Activated CD8-positive, alpha-beta memory T cell treated with anti-CD3 and anti-CD28 coated beads for 1 hour (primary cell): ENCODE measurements at regions not wholly inside any gene's neighbourhood (a gene's known extent, or its start where the extent isn't known, plus 50 kb on each side); places are given as distances from the start of the nearest gene placed in this dataset.

Source experiments
- DNase-seq, 2 donors: peaks; one replicate each; pipeline ENCODE4 v3.0.0-alpha.2; 2020; ENCODE audit warnings: low read depth in 1 of 2; ENCODE audit errors: extremely low read depth in 1 of 2

GRCh38 chr14:94995551-94995950, 161.8 kb downstream of the DICER1 start:
- DNase-seq, result no peak

- DNase-seq, result no peak
Measured at GRCh38 chr14:94994245-94994644, 163.1 kb downstream of the DICER1 start.

DNA sequence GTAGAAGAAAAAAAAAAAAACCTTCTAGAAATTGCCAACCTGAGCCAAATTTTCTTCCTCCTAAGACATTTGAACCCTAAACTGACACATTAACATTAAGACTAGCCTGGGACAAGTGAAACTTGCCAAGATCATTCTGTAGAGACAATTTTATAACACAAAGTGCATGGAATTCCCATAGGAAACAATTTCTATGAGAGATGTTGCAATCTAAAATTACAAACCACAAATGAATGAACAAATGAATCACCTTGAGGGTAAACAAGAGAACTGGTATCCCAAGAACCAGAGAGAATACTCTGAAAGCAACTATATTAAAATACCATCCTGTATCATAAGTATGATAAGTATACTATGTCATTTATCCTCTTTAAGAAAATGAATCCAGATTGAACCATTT, 165.3 kb downstream of the DICER1 start:
- no peak for DNase-seq

DNA sequence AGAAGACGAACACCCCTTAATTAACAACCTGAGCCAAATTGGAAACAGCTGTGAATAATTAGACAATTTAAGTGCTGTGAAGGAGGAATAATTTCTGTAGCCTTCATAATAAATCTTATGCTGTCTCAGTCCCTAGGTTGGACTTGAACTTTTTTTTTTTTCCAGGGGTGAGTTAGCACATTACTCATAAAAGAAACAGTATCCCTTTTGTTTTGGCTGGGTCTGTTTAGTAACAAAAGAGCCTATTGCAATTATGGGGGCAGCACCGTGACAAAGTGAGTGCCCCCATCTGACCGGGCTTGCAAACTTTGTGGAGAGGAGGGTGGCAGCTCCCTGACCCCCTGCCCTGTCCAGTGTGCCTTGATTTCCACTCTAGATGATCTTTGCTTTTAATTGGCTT, 167.4 kb downstream of the DICER1 start:
- no peak for DNase-seq

DNA sequence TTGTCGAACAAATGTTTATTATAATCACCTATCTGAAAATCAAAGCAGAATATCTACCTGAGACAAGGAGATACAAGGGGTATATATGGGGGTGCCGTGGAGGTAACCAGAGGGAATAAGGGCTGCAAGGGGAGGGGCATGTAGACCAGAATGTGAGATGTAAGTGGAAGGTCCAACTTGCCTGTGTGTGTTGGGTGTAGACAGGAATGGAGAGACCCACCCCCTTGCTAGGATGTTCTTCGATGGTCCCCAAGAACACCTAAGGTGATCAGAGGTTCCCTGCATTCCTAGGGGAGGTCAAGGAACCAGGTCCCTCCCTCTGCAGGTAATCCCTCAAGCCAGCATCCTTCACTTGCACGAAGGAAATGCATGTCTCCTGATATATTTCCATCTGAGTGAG, 167.9 kb downstream of the DICER1 start:
- no peak for DNase-seq

GRCh38 chr14:94987409-94987808, 169.9 kb downstream of the DICER1 start:
- no peak for DNase-seq

DNA sequence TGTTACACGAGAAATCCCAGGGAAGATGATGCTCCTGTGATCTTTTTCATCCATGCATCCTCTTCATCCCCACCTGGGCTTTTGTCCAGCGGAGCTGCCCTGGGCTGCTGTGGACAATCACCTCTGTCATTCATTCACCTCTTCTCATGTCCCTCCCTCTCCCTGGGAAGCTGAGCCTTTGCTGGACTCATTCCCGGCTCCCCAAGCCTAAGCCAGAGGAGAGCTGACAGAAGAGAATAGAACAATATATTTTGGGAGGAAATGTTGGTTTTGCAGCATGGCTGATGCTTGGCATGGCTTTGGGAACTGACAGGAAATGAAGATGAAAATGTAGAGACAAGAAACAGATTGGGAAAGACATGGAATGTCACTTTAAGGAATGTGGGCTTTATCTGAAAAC, 177.4 kb downstream of the DICER1 start:
- no peak for DNase-seq

DNA sequence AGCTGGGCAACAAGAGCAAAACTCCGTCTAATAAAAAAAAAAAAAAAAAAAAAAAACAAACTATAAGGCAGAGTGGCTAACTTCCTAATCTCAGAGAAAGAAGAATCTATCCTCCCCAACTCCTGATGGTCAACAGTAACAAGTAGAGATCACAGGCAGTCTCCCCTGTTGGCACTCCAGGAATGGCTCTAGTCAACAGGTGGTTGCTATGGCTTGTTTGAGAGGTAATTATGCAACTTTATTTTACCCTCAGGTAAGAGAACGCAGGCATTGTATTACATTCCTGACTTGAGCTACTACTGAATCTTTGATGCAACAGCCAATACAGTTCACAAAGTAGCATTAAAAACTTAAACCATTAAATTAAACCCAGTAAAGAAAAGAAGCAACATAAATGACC, 180.3 kb downstream of the DICER1 start:
- DNase-seq, result no peak

GRCh38 chr14:94975366-94975765, 182.0 kb downstream of the DICER1 start:
- DNase-seq, result no peak

GRCh38 chr14:94974893-94975292, 182.4 kb downstream of the DICER1 start:
- no peak for DNase-seq

DNA sequence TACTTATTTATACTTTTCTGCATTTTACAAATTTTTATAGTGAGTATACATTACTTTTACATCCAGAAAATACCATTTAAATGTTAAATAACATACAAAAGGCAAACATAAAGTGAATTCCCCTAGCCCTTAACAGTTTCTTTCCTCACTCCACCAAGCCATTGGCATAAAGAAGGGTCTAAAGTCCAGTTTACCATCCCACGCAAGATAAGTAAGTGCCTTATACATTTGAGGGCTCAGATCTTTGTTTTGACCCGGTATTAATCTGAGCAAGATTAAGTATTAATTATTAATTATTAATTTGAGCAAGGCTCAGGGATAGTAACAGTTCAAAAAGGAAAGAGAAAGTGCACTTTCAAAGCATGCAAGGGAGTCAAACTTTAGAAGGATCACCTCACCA, 182.9 kb downstream of the DICER1 start:
- no peak for DNase-seq

DNA sequence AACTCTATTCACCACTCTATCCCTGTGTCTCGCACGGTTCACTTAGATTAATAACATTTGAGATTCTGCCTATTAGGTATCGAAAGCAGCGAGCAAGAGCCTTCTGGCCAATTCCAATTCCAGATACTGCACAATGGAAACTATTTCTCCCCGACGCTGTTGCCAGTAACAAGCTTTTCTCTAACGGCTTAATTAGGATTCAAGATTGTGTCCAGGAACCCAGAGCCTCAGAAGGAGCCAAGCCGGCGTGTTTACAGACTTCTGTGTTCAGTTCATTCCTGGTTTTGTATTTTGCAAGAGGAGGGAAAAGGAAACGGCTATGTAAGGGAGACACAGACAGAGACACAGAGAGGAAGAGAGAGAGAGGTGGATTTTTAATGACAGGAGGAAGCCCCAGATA, 185.6 kb downstream of the DICER1 start:
- no peak for DNase-seq

DNA sequence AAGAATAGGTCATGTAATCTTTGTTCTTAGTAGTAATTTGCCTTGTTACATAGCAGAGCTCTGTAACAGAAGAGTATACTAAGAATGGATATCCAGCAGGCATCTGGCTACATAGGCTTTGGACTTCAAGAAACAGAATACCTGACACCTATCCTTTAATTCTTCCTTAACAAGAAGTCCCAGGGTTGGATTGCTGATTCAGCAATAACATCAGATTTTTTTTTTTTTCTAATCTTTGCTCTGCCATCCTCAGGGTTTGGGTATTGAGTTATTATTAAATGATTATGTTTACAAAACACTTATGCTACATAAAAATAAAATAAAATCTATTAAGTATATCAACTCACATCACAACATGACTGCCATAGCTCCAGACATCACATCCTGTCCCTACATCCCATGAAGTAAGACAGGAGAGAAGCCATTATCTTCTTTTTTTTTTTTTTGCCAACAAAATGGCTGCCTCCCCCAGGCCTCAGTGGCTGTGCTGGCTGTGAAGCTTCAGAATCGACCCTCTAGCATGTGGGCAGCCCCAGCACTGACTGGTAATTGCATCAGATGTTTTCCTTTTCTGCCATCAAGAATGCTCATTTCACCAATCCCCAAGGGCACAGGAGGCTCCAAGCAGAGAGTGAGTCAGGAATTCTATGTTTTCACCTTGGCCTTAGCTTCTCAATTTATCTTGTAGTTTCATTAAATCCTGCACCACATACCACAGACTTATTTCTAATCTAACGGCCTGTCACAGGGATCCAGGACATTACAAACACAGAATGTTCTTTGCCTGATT, 186.2 kb downstream of the DICER1 start:
- DNase-seq, result no peak

- DNase-seq, result no peak
Measured at GRCh38 chr14:94969766-94970165, 187.6 kb downstream of the DICER1 start.

DNA sequence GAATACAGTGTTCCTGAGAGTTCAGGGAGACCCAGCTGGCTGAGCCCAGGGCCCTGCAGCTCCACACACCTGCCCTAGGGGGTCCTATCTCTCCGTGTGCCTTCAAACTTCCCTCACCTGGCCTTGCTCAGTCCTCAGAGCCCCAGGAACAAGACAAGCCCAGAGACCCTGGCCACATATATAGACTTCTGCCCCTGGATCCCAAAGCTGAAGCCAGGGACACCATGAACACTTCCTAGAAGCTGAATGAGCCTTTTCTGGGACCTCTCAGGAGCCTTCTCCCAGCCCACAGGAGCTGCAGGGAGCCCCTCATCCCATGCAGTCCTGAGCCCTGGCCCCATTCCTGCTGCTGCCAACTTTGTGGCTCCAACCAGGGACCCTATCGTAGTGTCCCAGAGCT, 190.5 kb downstream of the DICER1 start:
- DNase-seq, result no peak

- DNase-seq, result no peak
Measured at GRCh38 chr14:94966344-94966743, 191.0 kb downstream of the DICER1 start.

DNA sequence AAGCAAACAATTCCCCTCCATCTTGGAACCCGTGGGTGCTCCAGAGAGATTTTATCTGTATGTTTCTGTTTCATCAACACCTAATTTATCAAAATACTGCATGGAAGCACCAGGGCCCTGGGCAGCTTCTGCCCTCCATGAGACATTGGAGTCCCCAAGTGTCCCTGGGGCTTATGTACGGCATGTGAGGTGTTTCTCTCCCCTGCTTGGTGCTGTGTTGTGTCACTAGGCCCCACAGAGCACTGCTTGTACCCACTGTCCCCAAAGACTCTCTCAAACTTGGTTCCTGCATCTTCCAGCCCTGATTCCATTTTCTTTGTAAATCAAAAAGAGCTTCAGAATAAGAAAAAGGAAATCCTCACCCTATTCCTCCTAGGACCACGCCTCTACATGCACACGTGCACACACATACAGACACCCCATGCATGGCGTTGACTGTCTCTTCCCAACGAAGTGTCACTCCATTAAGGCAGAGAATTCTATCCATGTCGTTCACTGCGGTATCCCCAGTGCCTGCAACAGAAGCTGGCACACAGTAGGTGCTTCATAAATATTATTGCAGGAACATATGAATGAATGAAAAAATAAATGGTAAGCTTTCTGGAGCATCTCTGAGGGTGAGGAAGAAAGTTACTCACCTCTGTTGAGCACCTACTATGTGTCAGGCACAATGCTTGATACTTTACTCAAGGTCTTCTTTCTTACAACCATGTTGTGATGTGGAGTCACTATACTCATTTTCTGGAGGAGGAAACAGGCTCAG, 191.6 kb downstream of the DICER1 start:
- no peak for DNase-seq

DNA sequence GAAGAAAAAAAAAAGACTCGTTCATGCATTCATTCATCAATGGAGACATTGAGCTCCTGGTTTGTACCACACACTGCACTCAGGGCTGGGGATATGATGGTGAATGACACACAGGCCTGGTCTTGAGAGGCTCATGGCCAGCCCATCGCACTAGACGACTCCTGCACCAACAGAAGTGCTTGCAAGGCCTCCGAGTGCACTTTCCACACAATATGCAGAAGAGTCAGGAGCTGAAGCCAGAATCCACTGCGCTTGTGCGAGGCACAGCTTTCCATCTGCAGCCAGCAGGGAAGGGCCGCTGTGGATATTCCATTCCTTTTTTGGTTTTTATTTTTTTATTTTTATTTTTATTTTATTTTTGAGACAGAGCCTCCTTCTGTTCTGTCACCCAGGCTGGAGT, 192.4 kb downstream of the DICER1 start:
- DNase-seq, result no peak

DNA sequence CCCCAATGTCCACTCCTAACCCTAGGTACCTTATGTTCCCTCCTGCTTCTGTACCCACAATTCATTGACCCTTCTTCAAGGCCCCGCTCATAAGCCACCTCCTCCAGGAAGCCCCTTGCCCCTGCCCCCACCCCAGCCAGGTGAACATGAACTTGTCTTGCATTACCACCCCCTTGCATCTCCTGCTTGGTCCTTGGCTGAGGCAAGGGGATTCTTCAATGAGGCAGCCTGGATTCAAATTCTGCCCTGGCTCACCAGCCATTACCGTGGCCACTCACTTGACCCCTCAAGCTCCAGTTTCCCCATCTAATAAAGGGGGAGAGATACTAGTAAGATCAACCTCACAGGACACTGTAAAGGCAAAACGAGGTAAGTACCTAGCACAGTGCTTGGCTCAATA, 193.1 kb downstream of the DICER1 start:
- no peak for DNase-seq

DNA sequence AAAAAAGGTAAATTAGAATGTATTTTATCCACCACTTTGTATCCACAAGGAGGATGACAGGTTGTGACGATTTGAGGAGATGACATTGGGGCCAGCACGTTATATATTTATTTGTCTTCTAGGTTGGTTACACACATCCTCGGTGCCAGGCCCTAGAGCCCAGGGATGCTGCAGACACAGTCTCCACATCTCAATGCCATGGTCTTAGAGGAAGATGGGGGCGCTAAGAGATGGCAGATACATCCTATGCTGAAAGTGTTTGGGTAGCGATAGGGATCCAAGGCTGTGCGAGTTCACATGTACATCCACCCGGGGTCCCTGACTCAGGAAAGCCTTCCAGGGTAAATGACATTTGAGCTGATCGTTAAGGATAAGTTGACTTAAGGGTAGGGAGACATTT, 193.1 kb upstream of the GSC start:
- no peak for DNase-seq

DNA sequence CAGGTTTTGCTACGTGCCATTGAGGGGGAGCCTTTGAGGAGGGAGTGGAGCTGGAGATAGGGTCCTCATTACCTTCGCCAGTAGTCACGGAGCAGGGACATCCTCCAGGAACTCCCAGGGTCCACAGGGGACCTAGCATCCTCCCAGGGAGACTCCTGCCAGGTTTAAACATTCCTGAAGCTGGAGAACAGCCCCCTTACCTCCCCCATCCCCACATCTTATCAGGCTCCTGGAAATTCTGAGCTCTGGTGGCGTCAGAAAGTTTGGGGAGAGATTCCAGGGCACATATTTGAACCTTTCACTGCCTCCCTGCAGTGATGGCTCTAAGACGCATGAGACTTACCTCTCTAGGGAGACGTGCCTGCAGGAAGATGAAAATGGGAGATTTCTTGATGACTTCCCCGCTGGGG, 192.3 kb upstream of the GSC start:
- no peak for DNase-seq

- DNase-seq, result no peak
Measured at GRCh38 chr14:94961386-94962165, 191.7 kb upstream of the GSC start.
